SK-N-SH (cell line): ENCODE measurements at regions not wholly inside any gene's neighbourhood (a gene's known extent, or its start where the extent isn't known, plus 50 kb on each side); places are given as distances from the start of the nearest gene placed in this dataset.

Source experiments
- CTCF ChIA-PET: fragments of 300-600, 350-600 bp; formaldehyde crosslinking; extraction: SDS; loops from one replicate; lab custom pipeline; 2021; lab: Yijun Ruan, JAX
- POLR2A ChIA-PET: fragments of 350-600 bp; sonication (Branson Sonifier 250); formaldehyde crosslinking; extraction: SDS; loops from one replicate; lab custom pipeline; 2020; ENCODE audit warnings: antibody characterized with exemption, inconsistent platforms; lab: Yijun Ruan, JAX
- DNase-seq: peaks from one replicate; pipeline ENCODE4 v3.0.0; 2012
- H2AFZ ChIP-seq: fragments of 200-600 bp; sonication (generic); 2 replicates; pipeline ENCODE4 v1.8.1; 2016; ENCODE audit warnings: antibody characterized with exemption, mild to moderate bottlenecking, low read depth
- H3F3A ChIP-seq: fragments of 200-600 bp; sonication (generic); replicated peaks from 2 replicates; pipeline ENCODE3; 2016; ENCODE audit warnings: antibody characterized with exemption, mild to moderate bottlenecking; ENCODE audit not compliant: insufficient read depth
- H3K27ac ChIP-seq, 2 experiments: fragments of 200-500 bp in 1 of 2; fragments of 200-600 bp in 1 of 2; sonication (Bioruptor generic) in 1 of 2; sonication (generic), shearing (Covaris generic) in 1 of 2; 2 replicates each; pipeline versions ENCODE4 v1.5.1 to v1.6.1; 2014 to 2016; ENCODE audit warnings: low read depth in 2 of 2, inconsistent platforms in 1 of 2, low read length in 1 of 2, mild to moderate bottlenecking in 1 of 2, mixed read lengths in 1 of 2
- H3K27me3 ChIP-seq: fragments of 200-600 bp; sonication (generic), shearing (Covaris generic); 2 replicates; pipeline ENCODE4 v1.6.1; 2016; ENCODE audit warnings: mixed run types; ENCODE audit not compliant: insufficient read depth
- H3K36me3 ChIP-seq, 2 experiments: fragments of 200-500 bp in 1 of 2; fragments of 200-600 bp in 1 of 2; sonication (Bioruptor generic) in 1 of 2; sonication (generic) in 1 of 2; replicated peaks in 1 of 2; 2 replicates each; pipeline versions ENCODE3 to v1.5.1; 2014 to 2016; ENCODE audit warnings: low read length in 1 of 2, mild to moderate bottlenecking in 1 of 2; ENCODE audit not compliant: insufficient read depth in 2 of 2, control insufficient read depth in 1 of 2
- H3K4me1 ChIP-seq, 2 experiments: fragments of 200-500 bp in 1 of 2; fragments of 200-600 bp in 1 of 2; sonication (Bioruptor generic) in 1 of 2; sonication (generic), shearing (Covaris generic) in 1 of 2; 2 replicates each; pipeline versions ENCODE4 v1.5.1 to v1.6.1; 2014 to 2016; ENCODE audit warnings: low read depth in 1 of 2, low read length in 1 of 2, mixed run types in 1 of 2; ENCODE audit not compliant: insufficient read depth in 2 of 2, control insufficient read depth in 1 of 2
- H3K4me2 ChIP-seq: fragments of 200-600 bp; sonication (generic), shearing (Covaris generic); 2 replicates; pipeline ENCODE4 v1.6.1; 2017; ENCODE audit warnings: mixed run types
- H3K4me3 ChIP-seq, 2 experiments: fragments of 200-500 bp in 1 of 2; fragments of 200-600 bp in 1 of 2; sonication (Bioruptor generic) in 1 of 2; sonication (generic), shearing (Covaris generic) in 1 of 2; 2 replicates each; pipeline versions ENCODE4 v1.5.1 to v1.8.1; 2014 to 2016; ENCODE audit warnings: low read depth in 2 of 2, inconsistent platforms in 1 of 2, low read length in 1 of 2, mild to moderate bottlenecking in 1 of 2, mixed read lengths in 1 of 2, moderate library complexity in 1 of 2
- H3K79me2 ChIP-seq: fragments of 200-600 bp; sonication (generic); 2 replicates; pipeline ENCODE4 v1.8.1; 2017; ENCODE audit warnings: mild to moderate bottlenecking; ENCODE audit not compliant: insufficient read depth
- H3K9ac ChIP-seq: fragments of 200-600 bp; sonication (generic); 2 replicates; pipeline ENCODE4 v1.6.1; 2017; ENCODE audit warnings: mixed run types
- H3K9me2 ChIP-seq: fragments of 200-600 bp; sonication (generic); 2 replicates; pipeline ENCODE4 v1.6.1; 2017; ENCODE audit warnings: mixed run types
- H3K9me3 ChIP-seq: fragments of 200-600 bp; sonication (generic); 2 replicates; pipeline ENCODE4 v1.6.1; 2017; ENCODE audit warnings: mixed run types, mild to moderate bottlenecking, moderate library complexity
- H4K20me1 ChIP-seq: fragments of 200-600 bp; sonication (generic); 2 replicates; pipeline ENCODE4 v1.6.1; 2017; ENCODE audit warnings: mild to moderate bottlenecking, mixed run types; ENCODE audit not compliant: insufficient read depth
- CHD2 ChIP-seq: fragments of 150-350 bp; IDR thresholded peaks from 2 replicates; pipeline ENCODE4 v1.6.1; 2018; ENCODE audit warnings: low read length; ENCODE audit not compliant: partially characterized antibody
- ELF1 ChIP-seq: IDR thresholded peaks from 2 replicates; pipeline ENCODE4 v1.4.0; 2012
- EZH2phosphoT487 ChIP-seq: fragments of 200-600 bp; sonication (generic); IDR thresholded peaks from 2 replicates; pipeline ENCODE4 v1.6.1; 2017; ENCODE audit warnings: low read depth, mixed run types, mild to moderate bottlenecking, antibody characterized with exemption, moderate library complexity, borderline replicate concordance
- FOXJ3 ChIP-seq: sonication (generic); formaldehyde crosslinking; IDR thresholded peaks from 2 replicates; pipeline ENCODE4 v1.5.1; 2020; ENCODE audit warnings: mild to moderate bottlenecking, missing genetic modification reagents
- JUND ChIP-seq: IDR thresholded peaks from 2 replicates; pipeline ENCODE4 v1.4.0; 2012
- MXI1 ChIP-seq: IDR thresholded peaks from 2 replicates; pipeline ENCODE4 v1.6.1; 2012; ENCODE audit warnings: mild to moderate bottlenecking, low read depth, low read length, improper control_type of control experiment
- NFIC ChIP-seq: IDR thresholded peaks from 2 replicates; pipeline ENCODE4 v1.4.0; 2012; ENCODE audit warnings: borderline replicate concordance
- NRF1 ChIP-seq: IDR thresholded peaks from 2 replicates; pipeline ENCODE4 v1.6.1; 2012; ENCODE audit warnings: low read depth, mild to moderate bottlenecking, low read length
- RAD21 ChIP-seq: IDR thresholded peaks from 2 replicates; pipeline ENCODE4 v1.6.1; 2012; ENCODE audit warnings: mild to moderate bottlenecking, low read length
- RCOR1 ChIP-seq: fragments of 150-350 bp; IDR thresholded peaks from 2 replicates; pipeline ENCODE4 v1.6.1; 2017; ENCODE audit warnings: antibody characterized with exemption, low read length
- RXRA ChIP-seq: IDR thresholded peaks from 2 replicates; pipeline ENCODE4 v1.4.0; 2012; ENCODE audit warnings: low read depth, mild to moderate bottlenecking, borderline replicate concordance
- TAF1 ChIP-seq: IDR thresholded peaks from 2 replicates; pipeline ENCODE4 v1.6.1; 2012; ENCODE audit warnings: low read depth, mild to moderate bottlenecking, low read length, moderate library complexity, borderline replicate concordance
- TCF12 ChIP-seq: IDR thresholded peaks from 2 replicates; pipeline ENCODE4 v1.4.0; 2012
- WGBS: methylation state at CpG from one replicate; pipeline ENCODE4 v1.1.6; 2017; ENCODE audit warnings: low lambda C conversion rate; 5-methylcytosine and 5-hydroxymethylcytosine counted together
- TF ChIP-seq, protein P1 (sequence below): fragments of 150-350 bp; IDR thresholded peaks from 2 replicates; pipeline ENCODE4 v1.6.1; 2016; ENCODE audit warnings: mild to moderate bottlenecking, low read depth, low read length
- TF ChIP-seq, protein P2 (sequence below): IDR thresholded peaks from 2 replicates; pipeline ENCODE4 v1.4.0; 2012; ENCODE audit warnings: low read depth, borderline replicate concordance
- TF ChIP-seq, protein P3 (sequence below): IDR thresholded peaks from 2 replicates; pipeline ENCODE4; 2012
- TF ChIP-seq, protein P4 (sequence below): IDR thresholded peaks from 2 replicates; pipeline ENCODE4 v1.4.0; 2012; ENCODE audit warnings: low read depth, borderline replicate concordance
- TF ChIP-seq, protein P5 (sequence below): fragments of 150-350 bp; IDR thresholded peaks from 2 replicates; pipeline ENCODE4 v1.6.1; 2017; ENCODE audit warnings: antibody characterized with exemption, low read length, low read depth, borderline replicate concordance
- TF ChIP-seq, protein P6 (sequence below): IDR thresholded peaks from 2 replicates; pipeline ENCODE4 v1.6.1; 2012; ENCODE audit warnings: mild to moderate bottlenecking, low read depth, low read length, moderate library complexity
- TF ChIP-seq, protein P7 (sequence below): fragments of 200-600 bp; sonication (generic); IDR thresholded peaks from 2 replicates; pipeline ENCODE4 v1.6.1; 2017; ENCODE audit warnings: antibody characterized with exemption, mild to moderate bottlenecking, moderate library complexity

DNA sequence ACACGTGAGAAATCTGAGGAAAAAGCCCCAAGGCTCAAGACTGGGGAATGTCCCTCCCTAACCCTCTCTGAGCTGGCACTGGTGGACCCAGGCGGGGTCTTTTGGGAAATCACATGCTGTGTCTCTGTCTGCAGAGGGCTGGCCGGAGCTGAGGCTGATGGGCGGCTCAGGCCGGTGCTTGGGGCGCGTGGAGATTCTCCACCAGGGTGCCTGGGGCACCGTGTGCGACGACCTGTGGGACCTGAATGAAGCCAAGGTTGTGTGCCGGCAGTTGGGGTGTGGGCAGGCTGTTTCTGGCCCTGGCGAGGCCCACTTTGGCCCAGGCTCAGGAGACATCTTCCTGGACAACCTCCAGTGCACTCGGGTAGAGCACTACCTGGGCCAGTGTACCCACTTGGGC, 65.7 kb downstream of the CUZD1 start:
- no peak overlapping the region for H3K9ac ChIP-seq
- no peak for DNase-seq
- POLR2A ChIA-PET = no interaction called here
- H3K9me3 ChIP-seq = no peaks in the 10 kb centered on the region
- no peak overlapping the region for H3K4me2 ChIP-seq
- H4K20me1 ChIP-seq = no peaks in the 10 kb centered on the region
- H3K79me2 ChIP-seq = no peaks in the 10 kb centered on the region
- TF ChIP-seq, protein P1, sequence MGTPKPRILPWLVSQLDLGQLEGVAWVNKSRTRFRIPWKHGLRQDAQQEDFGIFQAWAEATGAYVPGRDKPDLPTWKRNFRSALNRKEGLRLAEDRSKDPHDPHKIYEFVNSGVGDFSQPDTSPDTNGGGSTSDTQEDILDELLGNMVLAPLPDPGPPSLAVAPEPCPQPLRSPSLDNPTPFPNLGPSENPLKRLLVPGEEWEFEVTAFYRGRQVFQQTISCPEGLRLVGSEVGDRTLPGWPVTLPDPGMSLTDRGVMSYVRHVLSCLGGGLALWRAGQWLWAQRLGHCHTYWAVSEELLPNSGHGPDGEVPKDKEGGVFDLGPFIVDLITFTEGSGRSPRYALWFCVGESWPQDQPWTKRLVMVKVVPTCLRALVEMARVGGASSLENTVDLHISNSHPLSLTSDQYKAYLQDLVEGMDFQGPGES = no peak
- TF ChIP-seq, protein P2, sequence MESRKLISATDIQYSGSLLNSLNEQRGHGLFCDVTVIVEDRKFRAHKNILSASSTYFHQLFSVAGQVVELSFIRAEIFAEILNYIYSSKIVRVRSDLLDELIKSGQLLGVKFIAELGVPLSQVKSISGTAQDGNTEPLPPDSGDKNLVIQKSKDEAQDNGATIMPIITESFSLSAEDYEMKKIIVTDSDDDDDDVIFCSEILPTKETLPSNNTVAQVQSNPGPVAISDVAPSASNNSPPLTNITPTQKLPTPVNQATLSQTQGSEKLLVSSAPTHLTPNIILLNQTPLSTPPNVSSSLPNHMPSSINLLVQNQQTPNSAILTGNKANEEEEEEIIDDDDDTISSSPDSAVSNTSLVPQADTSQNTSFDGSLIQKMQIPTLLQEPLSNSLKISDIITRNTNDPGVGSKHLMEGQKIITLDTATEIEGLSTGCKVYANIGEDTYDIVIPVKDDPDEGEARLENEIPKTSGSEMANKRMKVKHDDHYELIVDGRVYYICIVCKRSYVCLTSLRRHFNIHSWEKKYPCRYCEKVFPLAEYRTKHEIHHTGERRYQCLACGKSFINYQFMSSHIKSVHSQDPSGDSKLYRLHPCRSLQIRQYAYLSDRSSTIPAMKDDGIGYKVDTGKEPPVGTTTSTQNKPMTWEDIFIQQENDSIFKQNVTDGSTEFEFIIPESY = no peak
- TF ChIP-seq MXI1 (no peak), RAD21 (no peak), CHD2 (no peak), JUND (no peak), TAF1 (no peak), EZH2phosphoT487 (no peak), RXRA (no peak), ELF1 (no peak), NFIC (no peak), RCOR1 (no peak), FOXJ3 (CRISPR knock-in tag) (no peak), NRF1 (no peak), TCF12 (no peak)
- TF ChIP-seq, protein P3, sequence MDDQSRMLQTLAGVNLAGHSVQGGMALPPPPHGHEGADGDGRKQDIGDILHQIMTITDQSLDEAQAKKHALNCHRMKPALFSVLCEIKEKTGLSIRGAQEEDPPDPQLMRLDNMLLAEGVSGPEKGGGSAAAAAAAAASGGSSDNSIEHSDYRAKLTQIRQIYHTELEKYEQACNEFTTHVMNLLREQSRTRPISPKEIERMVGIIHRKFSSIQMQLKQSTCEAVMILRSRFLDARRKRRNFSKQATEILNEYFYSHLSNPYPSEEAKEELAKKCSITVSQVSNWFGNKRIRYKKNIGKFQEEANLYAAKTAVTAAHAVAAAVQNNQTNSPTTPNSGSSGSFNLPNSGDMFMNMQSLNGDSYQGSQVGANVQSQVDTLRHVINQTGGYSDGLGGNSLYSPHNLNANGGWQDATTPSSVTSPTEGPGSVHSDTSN = no peak
- TF ChIP-seq, protein P4, sequence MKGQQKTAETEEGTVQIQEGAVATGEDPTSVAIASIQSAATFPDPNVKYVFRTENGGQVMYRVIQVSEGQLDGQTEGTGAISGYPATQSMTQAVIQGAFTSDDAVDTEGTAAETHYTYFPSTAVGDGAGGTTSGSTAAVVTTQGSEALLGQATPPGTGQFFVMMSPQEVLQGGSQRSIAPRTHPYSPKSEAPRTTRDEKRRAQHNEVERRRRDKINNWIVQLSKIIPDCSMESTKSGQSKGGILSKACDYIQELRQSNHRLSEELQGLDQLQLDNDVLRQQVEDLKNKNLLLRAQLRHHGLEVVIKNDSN = no peak
- TF ChIP-seq, protein P5, sequence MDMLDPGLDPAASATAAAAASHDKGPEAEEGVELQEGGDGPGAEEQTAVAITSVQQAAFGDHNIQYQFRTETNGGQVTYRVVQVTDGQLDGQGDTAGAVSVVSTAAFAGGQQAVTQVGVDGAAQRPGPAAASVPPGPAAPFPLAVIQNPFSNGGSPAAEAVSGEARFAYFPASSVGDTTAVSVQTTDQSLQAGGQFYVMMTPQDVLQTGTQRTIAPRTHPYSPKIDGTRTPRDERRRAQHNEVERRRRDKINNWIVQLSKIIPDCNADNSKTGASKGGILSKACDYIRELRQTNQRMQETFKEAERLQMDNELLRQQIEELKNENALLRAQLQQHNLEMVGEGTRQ = no peak
- TF ChIP-seq, protein P6, sequence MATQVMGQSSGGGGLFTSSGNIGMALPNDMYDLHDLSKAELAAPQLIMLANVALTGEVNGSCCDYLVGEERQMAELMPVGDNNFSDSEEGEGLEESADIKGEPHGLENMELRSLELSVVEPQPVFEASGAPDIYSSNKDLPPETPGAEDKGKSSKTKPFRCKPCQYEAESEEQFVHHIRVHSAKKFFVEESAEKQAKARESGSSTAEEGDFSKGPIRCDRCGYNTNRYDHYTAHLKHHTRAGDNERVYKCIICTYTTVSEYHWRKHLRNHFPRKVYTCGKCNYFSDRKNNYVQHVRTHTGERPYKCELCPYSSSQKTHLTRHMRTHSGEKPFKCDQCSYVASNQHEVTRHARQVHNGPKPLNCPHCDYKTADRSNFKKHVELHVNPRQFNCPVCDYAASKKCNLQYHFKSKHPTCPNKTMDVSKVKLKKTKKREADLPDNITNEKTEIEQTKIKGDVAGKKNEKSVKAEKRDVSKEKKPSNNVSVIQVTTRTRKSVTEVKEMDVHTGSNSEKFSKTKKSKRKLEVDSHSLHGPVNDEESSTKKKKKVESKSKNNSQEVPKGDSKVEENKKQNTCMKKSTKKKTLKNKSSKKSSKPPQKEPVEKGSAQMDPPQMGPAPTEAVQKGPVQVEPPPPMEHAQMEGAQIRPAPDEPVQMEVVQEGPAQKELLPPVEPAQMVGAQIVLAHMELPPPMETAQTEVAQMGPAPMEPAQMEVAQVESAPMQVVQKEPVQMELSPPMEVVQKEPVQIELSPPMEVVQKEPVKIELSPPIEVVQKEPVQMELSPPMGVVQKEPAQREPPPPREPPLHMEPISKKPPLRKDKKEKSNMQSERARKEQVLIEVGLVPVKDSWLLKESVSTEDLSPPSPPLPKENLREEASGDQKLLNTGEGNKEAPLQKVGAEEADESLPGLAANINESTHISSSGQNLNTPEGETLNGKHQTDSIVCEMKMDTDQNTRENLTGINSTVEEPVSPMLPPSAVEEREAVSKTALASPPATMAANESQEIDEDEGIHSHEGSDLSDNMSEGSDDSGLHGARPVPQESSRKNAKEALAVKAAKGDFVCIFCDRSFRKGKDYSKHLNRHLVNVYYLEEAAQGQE = no peak
- TF ChIP-seq, protein P7, sequence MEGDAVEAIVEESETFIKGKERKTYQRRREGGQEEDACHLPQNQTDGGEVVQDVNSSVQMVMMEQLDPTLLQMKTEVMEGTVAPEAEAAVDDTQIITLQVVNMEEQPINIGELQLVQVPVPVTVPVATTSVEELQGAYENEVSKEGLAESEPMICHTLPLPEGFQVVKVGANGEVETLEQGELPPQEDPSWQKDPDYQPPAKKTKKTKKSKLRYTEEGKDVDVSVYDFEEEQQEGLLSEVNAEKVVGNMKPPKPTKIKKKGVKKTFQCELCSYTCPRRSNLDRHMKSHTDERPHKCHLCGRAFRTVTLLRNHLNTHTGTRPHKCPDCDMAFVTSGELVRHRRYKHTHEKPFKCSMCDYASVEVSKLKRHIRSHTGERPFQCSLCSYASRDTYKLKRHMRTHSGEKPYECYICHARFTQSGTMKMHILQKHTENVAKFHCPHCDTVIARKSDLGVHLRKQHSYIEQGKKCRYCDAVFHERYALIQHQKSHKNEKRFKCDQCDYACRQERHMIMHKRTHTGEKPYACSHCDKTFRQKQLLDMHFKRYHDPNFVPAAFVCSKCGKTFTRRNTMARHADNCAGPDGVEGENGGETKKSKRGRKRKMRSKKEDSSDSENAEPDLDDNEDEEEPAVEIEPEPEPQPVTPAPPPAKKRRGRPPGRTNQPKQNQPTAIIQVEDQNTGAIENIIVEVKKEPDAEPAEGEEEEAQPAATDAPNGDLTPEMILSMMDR = no peak
- no peak overlapping the region for H2AFZ ChIP-seq
- no peak overlapping the region for H3K4me3 ChIP-seq
- CTCF ChIA-PET = interaction anchor here (0.8 kb wide), 1 partner anchor 18 kb away, joined by 3 read pairs; no protein-coding TSS in a partner anchor
- no peaks in the 10 kb centered on the region for H3K36me3 ChIP-seq
- no peak overlapping the region for H3K27ac ChIP-seq
- H3K27me3 ChIP-seq = no peaks in the 10 kb centered on the region
- WGBS = 66% methylated on average over 7 of the region's 13 CpGs
- H3F3A ChIP-seq = no peaks in the 10 kb centered on the region
- H3K9me2 ChIP-seq = no peaks in the 10 kb centered on the region
- peaks cover 0 to 5% of the 10 kb centered on the region in 2 experiments; a peak in 1 of 4 replicates for H3K4me1 ChIP-seq
